NCI-H510A (cell line): ENCODE measurements at regions not wholly inside any gene's neighbourhood (a gene's known extent, or its start where the extent isn't known, plus 50 kb on each side); places are given as distances from the start of the nearest gene placed in this dataset.
"Not testable (repeated sequence)": the region's sequence is repeated elsewhere in the genome, so short reads cannot be mapped to it uniquely, and the experiment has no call there.

Experiments used
- DNase-seq: peaks from one replicate; lab custom pipeline; 2025; lab: John Stamatoyannopoulos, UW

- no peak for DNase-seq
Observed at GRCh38 chr1:220942278-220942677, 63.0 kb downstream of the HLX start.

- not testable (repeated sequence) for DNase-seq
Observed at GRCh38 chr1:220942914-220943313, 63.7 kb downstream of the HLX start.

- DNase-seq: no peak
Observed at GRCh38 chr1:220943319-220943996, 64.2 kb downstream of the HLX start.

GRCh38 chr1:220950576-220950975 lies 71.3 kb downstream of the HLX start:
- no peak for DNase-seq

GRCh38 chr1:220952961-220953643 lies 73.9 kb downstream of the HLX start:
- DNase-seq: no peak

- no peak for DNase-seq
Observed at GRCh38 chr1:220954321-220955075, 75.3 kb downstream of the HLX start.

- no peak for DNase-seq
Observed at GRCh38 chr1:220955116-220955515, 75.9 kb downstream of the HLX start.

GRCh38 chr1:220956501-220957232 lies 77.4 kb downstream of the HLX start:
- no peak for DNase-seq

- no peak for DNase-seq
Observed at GRCh38 chr1:220957233-220957605, 78.0 kb downstream of the HLX start.

- DNase-seq: no peak
Observed at GRCh38 chr1:220958234-220958633, 79.0 kb downstream of the HLX start.

- DNase-seq: no peak
Observed at GRCh38 chr1:220962031-220962751, 82.9 kb downstream of the HLX start.

GRCh38 chr1:220966041-220966440 lies 86.8 kb downstream of the HLX start:
- no peak for DNase-seq

- DNase-seq: no peak
Observed at GRCh38 chr1:220966473-220966872, 87.2 kb downstream of the HLX start.

- DNase-seq: no peak
Observed at GRCh38 chr1:220966881-220967611, 87.8 kb downstream of the HLX start.

- DNase-seq: no peak
Observed at GRCh38 chr1:220967911-220968310, 88.7 kb downstream of the HLX start.

GRCh38 chr1:220969281-220969680 lies 90.0 kb downstream of the HLX start:
- not testable (repeated sequence) for DNase-seq

GRCh38 chr1:220970311-220970710 lies 91.1 kb downstream of the HLX start:
- DNase-seq: no peak

- no peak for DNase-seq
Observed at GRCh38 chr1:220971221-220971620, 92.0 kb downstream of the HLX start.

GRCh38 chr1:220974431-220974830 lies 95.2 kb downstream of the HLX start:
- DNase-seq: no peak

GRCh38 chr1:220976390-220976789 lies 97.1 kb downstream of the HLX start:
- DNase-seq: no peak

GRCh38 chr1:220979371-220979770 lies 100.1 kb downstream of the HLX start:
- no peak for DNase-seq
